Neural progenitor cell (in vitro differentiated cells): ENCODE measurements at regions not wholly inside any gene's neighbourhood (a gene's known extent, or its start where the extent isn't known, plus 50 kb on each side); places are given as distances from the start of the nearest gene placed in this dataset.
"Not testable (repeated sequence)": the region's sequence is repeated elsewhere in the genome, so short reads cannot be mapped to it uniquely, and the experiment has no call there.

Experiments
- DNase-seq: peaks from one replicate; pipeline ENCODE4 v3.0.0-alpha.2; 2016; ENCODE audit warnings: low spot score
- H2AFZ ChIP-seq: fragments of 200-600 bp; sonication (generic); replicated peaks from 2 replicates; pipeline ENCODE4 v1.6.1; 2016; ENCODE audit warnings: antibody characterized with exemption
- H3F3A ChIP-seq: fragments of 200-600 bp; sonication (generic); 2 replicates; pipeline ENCODE4 v1.6.1; 2016; ENCODE audit warnings: antibody characterized with exemption, low read depth
- H3K27ac ChIP-seq: fragments of 200-600 bp; sonication (generic); 2 replicates; pipeline ENCODE4 v1.5.1; 2016; ENCODE audit warnings: mild to moderate bottlenecking
- H3K27me3 ChIP-seq: fragments of 200-600 bp; sonication (generic); 2 replicates; pipeline ENCODE4 v1.6.1; 2016; ENCODE audit warnings: mild to moderate bottlenecking, moderate library complexity
- H3K36me3 ChIP-seq: fragments of 200-600 bp; sonication (generic); 2 replicates; pipeline ENCODE4 v1.5.1; 2016
- H3K4me1 ChIP-seq: fragments of 200-600 bp; sonication (generic); 2 replicates; pipeline ENCODE4 v1.6.1; 2016; ENCODE audit warnings: mixed run types
- H3K4me2 ChIP-seq: fragments of 200-600 bp; sonication (generic); 2 replicates; pipeline ENCODE4 v1.6.1; 2016
- H3K4me3 ChIP-seq: fragments of 200-600 bp; sonication (generic); 2 replicates; pipeline ENCODE4 v1.5.1; 2016
- H3K79me2 ChIP-seq: fragments of 200-600 bp; sonication (generic); 2 replicates; pipeline ENCODE4 v1.6.1; 2016; ENCODE audit warnings: low read depth
- H3K9ac ChIP-seq: fragments of 200-600 bp; sonication (generic); 2 replicates; pipeline ENCODE4 v1.6.1; 2016
- H3K9me3 ChIP-seq: fragments of 200-600 bp; sonication (generic); 2 replicates; pipeline ENCODE4 v1.5.1; 2016; ENCODE audit warnings: low read depth
- H4K20me1 ChIP-seq: fragments of 200-600 bp; sonication (generic); 2 replicates; pipeline ENCODE4 v1.6.1; 2016; ENCODE audit warnings: low read depth
- H3K27ac Mint-ChIP-seq: 3 replicates; pipeline ENCODE4 v1.8.0; 2021; ENCODE audit warnings: mixed read lengths
- H3K27me3 Mint-ChIP-seq: 2 replicates; pipeline ENCODE4 v1.8.0; 2022; ENCODE audit warnings: low read depth, mild to moderate bottlenecking, inconsistent platforms, moderate library complexity, mixed read lengths; ENCODE audit not compliant: insufficient read depth
- H3K36me3 Mint-ChIP-seq: 3 replicates; pipeline ENCODE4 v1.8.0; 2021; ENCODE audit warnings: mixed read lengths
- H3K4me1 Mint-ChIP-seq: 3 replicates; pipeline ENCODE4 v1.8.0; 2021; ENCODE audit warnings: mixed read lengths
- H3K4me3 Mint-ChIP-seq: 3 replicates; pipeline ENCODE4 v1.8.0; 2021; ENCODE audit warnings: mild to moderate bottlenecking, moderate library complexity, mixed read lengths
- H3K9me3 Mint-ChIP-seq: 3 replicates; pipeline ENCODE4 v1.8.0; 2020; ENCODE audit warnings: mixed read lengths
- EZH2 ChIP-seq: fragments of 200-600 bp; sonication (generic); IDR thresholded peaks from 2 replicates; pipeline ENCODE4 v1.6.1; 2017; ENCODE audit warnings: antibody characterized with exemption, mild to moderate bottlenecking, moderate library complexity
- EZH2phosphoT487 ChIP-seq: fragments of 200-600 bp; sonication (generic); IDR thresholded peaks from 2 replicates; pipeline ENCODE4 v1.6.1; 2017; ENCODE audit warnings: antibody characterized with exemption
- TF ChIP-seq, protein P1 (sequence below): fragments of 200-600 bp; sonication (generic); IDR thresholded peaks from 2 replicates; pipeline ENCODE4 v1.5.1; 2017; ENCODE audit warnings: antibody characterized with exemption, mild to moderate bottlenecking

DNA sequence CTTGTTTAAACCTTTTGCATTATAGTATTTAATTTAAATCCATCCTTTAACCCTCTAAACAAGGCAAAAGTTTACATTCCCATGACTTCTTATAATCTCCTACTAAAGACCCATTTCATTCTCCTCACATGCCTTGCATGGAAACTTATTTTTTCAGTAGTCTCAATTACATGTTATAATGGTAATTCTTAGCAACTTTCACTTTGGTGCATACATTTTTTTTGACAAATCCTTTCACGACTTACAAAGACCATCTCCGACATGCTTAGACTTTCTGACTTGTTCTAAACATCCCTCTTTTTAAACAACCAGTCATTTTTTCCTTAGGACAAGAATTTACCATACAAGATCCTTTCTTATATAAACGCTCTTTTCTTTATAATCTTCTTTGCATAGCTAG lies 615.4 kb upstream of the GBE1 start:
- Histone ChIP-seq H3K4me3 (no peak overlapping the region), H4K20me1 (no peaks in the 10 kb centered on the region), H3K9ac (no peak overlapping the region), H3K79me2 (no peaks in the 10 kb centered on the region), H3K9me3 (peaks cover 14% of the 10 kb centered on the region), H3K4me2 (no peak overlapping the region), H3K27ac (no peak overlapping the region), H3K27me3 (no peaks in the 10 kb centered on the region), H3K36me3 (peaks cover 9% of the 10 kb centered on the region), H2AFZ (no peak overlapping the region), H3F3A (no peaks in the 10 kb centered on the region), H3K4me1 (no peaks in the 10 kb centered on the region)
- Mint-ChIP-seq H3K4me1 (no peaks in the 10 kb centered on the region), H3K27ac (no peak overlapping the region), H3K27me3 (peaks cover 2% of the 10 kb centered on the region), H3K9me3 (peaks cover 48% of the 10 kb centered on the region), H3K4me3 (no peak overlapping the region), H3K36me3 (peaks cover 4% of the 10 kb centered on the region)
- peak; percentile 28 for DNase-seq
- TF ChIP-seq EZH2phosphoT487 = no peak
- TF ChIP-seq, protein P1, sequence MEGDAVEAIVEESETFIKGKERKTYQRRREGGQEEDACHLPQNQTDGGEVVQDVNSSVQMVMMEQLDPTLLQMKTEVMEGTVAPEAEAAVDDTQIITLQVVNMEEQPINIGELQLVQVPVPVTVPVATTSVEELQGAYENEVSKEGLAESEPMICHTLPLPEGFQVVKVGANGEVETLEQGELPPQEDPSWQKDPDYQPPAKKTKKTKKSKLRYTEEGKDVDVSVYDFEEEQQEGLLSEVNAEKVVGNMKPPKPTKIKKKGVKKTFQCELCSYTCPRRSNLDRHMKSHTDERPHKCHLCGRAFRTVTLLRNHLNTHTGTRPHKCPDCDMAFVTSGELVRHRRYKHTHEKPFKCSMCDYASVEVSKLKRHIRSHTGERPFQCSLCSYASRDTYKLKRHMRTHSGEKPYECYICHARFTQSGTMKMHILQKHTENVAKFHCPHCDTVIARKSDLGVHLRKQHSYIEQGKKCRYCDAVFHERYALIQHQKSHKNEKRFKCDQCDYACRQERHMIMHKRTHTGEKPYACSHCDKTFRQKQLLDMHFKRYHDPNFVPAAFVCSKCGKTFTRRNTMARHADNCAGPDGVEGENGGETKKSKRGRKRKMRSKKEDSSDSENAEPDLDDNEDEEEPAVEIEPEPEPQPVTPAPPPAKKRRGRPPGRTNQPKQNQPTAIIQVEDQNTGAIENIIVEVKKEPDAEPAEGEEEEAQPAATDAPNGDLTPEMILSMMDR = no peak
- no peak for TF ChIP-seq EZH2

DNA sequence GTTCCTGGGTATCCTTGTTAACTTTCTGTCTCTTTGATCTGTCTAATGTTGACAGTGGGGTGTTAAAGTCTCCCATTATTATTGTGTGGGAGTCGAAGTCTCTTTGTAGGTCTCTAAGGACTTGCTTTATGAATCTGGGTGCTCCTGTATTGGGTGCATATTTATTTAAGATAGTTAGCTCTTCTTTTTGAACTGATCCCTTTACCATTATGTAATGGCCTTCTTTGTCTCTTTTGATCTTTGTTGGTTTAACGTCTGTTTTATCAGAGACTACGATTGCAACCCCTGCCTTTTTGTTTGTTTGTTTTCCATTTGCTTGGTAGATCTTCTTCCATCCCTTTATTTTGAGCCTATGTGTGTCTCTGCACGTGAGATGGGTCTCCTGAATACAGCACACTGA lies 612.4 kb upstream of the GBE1 start:
- not testable (repeated sequence) for H3K27ac ChIP-seq, H2AFZ ChIP-seq, DNase-seq, H4K20me1 ChIP-seq, H3K27me3 Mint-ChIP-seq, H3K27me3 ChIP-seq, H3F3A ChIP-seq, H3K4me1 Mint-ChIP-seq, H3K4me3 Mint-ChIP-seq, H3K36me3 Mint-ChIP-seq, H3K27ac Mint-ChIP-seq, H3K9ac ChIP-seq, H3K4me3 ChIP-seq, H3K36me3 ChIP-seq, H3K79me2 ChIP-seq, H3K4me1 ChIP-seq, H3K4me2 ChIP-seq
- peaks cover 14% of the 10 kb centered on the region for H3K9me3 ChIP-seq
- peaks cover 45% of the 10 kb centered on the region for H3K9me3 Mint-ChIP-seq

DNA sequence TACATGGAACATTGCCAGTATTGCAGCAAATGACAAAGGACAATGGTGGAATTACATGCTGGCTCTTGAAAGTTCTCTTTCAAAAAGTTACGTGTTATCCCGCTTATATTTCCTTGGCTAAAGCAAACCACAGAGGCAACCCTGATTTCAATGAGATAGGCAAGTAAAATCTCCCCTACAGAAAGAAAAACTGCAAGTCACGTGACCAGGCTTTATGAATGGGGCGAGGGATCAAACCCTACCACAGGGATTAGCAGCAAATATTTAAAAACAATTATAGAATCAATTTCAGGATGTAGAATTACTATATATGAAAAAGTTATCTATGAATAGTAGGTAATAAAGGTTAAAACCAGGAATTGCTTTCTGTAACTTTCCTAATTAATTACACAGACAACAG lies 603.4 kb upstream of the GBE1 start:
- H3K79me2 ChIP-seq = no peaks in the 10 kb centered on the region
- no peak overlapping the region for H3K27ac Mint-ChIP-seq
- H3K27me3 Mint-ChIP-seq = no peaks in the 10 kb centered on the region
- H3F3A ChIP-seq = no peaks in the 10 kb centered on the region
- H3K9me3 ChIP-seq = no peaks in the 10 kb centered on the region
- no peak overlapping the region for H3K4me2 ChIP-seq
- no peak for DNase-seq
- no peaks in the 10 kb centered on the region for H3K9me3 Mint-ChIP-seq
- TF ChIP-seq EZH2phosphoT487 (no peak), EZH2 (no peak)
- TF ChIP-seq, protein P1 = no peak
- no peaks in the 10 kb centered on the region for H3K36me3 Mint-ChIP-seq
- no peaks in the 10 kb centered on the region for H3K4me1 Mint-ChIP-seq
- no peak overlapping the region for H3K27ac ChIP-seq
- H3K9ac ChIP-seq = no peak overlapping the region
- H3K4me1 ChIP-seq = no peaks in the 10 kb centered on the region
- H2AFZ ChIP-seq = no peak overlapping the region
- no peak overlapping the region for H3K4me3 Mint-ChIP-seq
- H3K4me3 ChIP-seq = no peak overlapping the region
- no peaks in the 10 kb centered on the region for H3K36me3 ChIP-seq
- H4K20me1 ChIP-seq = no peaks in the 10 kb centered on the region
- no peaks in the 10 kb centered on the region for H3K27me3 ChIP-seq

DNA sequence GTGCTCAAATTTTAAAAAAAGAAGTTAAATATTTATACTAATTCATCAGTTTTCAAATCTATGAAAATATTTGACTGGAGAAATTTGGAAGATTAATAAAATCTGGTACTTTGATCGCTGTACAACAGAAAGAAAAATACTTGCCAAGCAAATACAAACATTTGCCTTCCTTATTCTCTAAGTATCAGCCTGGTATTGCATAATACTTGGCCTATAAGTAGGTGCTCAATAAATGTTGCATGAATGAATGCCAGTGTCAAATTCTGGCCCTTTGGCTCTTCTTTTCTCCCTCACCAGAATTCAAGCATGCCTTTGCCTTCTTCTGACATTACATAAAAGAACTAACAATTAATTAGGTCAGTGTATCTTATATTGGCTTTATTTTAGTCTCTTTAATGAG lies 601.7 kb upstream of the GBE1 start:
- Histone ChIP-seq H3K27ac (no peak overlapping the region), H3F3A (no peaks in the 10 kb centered on the region), H3K4me3 (no peak overlapping the region), H3K9ac (no peak overlapping the region), H3K79me2 (no peaks in the 10 kb centered on the region), H3K4me2 (no peak overlapping the region), H3K27me3 (no peaks in the 10 kb centered on the region), H3K9me3 (no peaks in the 10 kb centered on the region), H3K36me3 (no peaks in the 10 kb centered on the region), H3K4me1 (no peaks in the 10 kb centered on the region), H2AFZ (no peak overlapping the region), H4K20me1 (no peaks in the 10 kb centered on the region)
- Mint-ChIP-seq H3K27me3 (no peaks in the 10 kb centered on the region), H3K4me3 (no peak overlapping the region), H3K27ac (no peak overlapping the region), H3K9me3 (no peaks in the 10 kb centered on the region), H3K4me1 (no peaks in the 10 kb centered on the region), H3K36me3 (no peaks in the 10 kb centered on the region)
- TF ChIP-seq, protein P1 = no peak
- no peak for TF ChIP-seq EZH2phosphoT487
- no peak for TF ChIP-seq EZH2
- no peak for DNase-seq
